IMR-90 (cell line): ENCODE measurements at regions not wholly inside any gene's neighbourhood (a gene's known extent, or its start where the extent isn't known, plus 50 kb on each side); places are given as distances from the start of the nearest gene placed in this dataset.

ENCODE experiments used
- ATAC-seq: fragments of 200-7000 bp; cut with Tn5 transposase; 2 replicates; pipeline ENCODE4 v1.9.1; 2020; ENCODE audit warnings: low read depth, mild to moderate bottlenecking, moderate library complexity
- BruUV-seq: library from RNA; stranded (reverse); fragments of 400-500 nt; replicated peaks from 2 replicates; lab custom pipeline; 2021; lab: Mats Ljungman, UMichigan
- CTCF ChIA-PET: fragments of 300-600 bp; formaldehyde crosslinking; extraction: SDS; loops from one replicate; lab custom pipeline; 2021; ENCODE audit warnings: antibody characterized with exemption; lab: Yijun Ruan, JAX
- POLR2A ChIA-PET: fragments of 300-600 bp; sonication (Branson Sonifier 250); formaldehyde crosslinking; loops from one replicate; lab custom pipeline; 2022; ENCODE audit warnings: antibody characterized with exemption; ENCODE audit not compliant: unreplicated experiment; lab: Charles Lee
- DNase-seq: peaks from one replicate; pipeline ENCODE4 v3.0.0; 2013
- H2AFZ ChIP-seq: replicated peaks from 2 replicates; pipeline ENCODE3; 2013; ENCODE audit warnings: low read length, mild to moderate bottlenecking; ENCODE audit not compliant: poor library complexity
- H2AK5ac ChIP-seq: 2 replicates; pipeline ENCODE4 v1.6.1; 2013; ENCODE audit warnings: low read depth, low read length, inconsistent platforms
- H2AK9ac ChIP-seq: replicated peaks from 2 replicates; pipeline ENCODE3; 2013; ENCODE audit warnings: mild to moderate bottlenecking, low read depth, low read length, moderate library complexity; ENCODE audit not compliant: poor library complexity
- H2BK120ac ChIP-seq: 2 replicates; pipeline ENCODE4 v1.6.1; 2013; ENCODE audit warnings: low read depth, low read length, inconsistent platforms
- H2BK15ac ChIP-seq: 3 replicates; pipeline ENCODE4 v1.6.1; 2013; ENCODE audit warnings: low read depth, low read length, inconsistent platforms
- H2BK20ac ChIP-seq: 2 replicates; pipeline ENCODE4 v1.6.1; 2013; ENCODE audit warnings: low read depth, mild to moderate bottlenecking, inconsistent platforms, low read length, moderate library complexity
- H2BK5ac ChIP-seq: 2 replicates; pipeline ENCODE4 v1.6.1; 2013; ENCODE audit warnings: mild to moderate bottlenecking, low read depth, low read length, inconsistent platforms; ENCODE audit not compliant: poor library complexity, severe bottlenecking
- H3K14ac ChIP-seq: replicated peaks from 2 replicates; pipeline ENCODE4 v1.6.1; 2013; ENCODE audit warnings: low read depth, low read length, inconsistent platforms
- H3K18ac ChIP-seq: 2 replicates; pipeline ENCODE4 v1.6.1; 2013; ENCODE audit warnings: low read depth, low read length, control low read depth
- H3K23ac ChIP-seq: 2 replicates; pipeline ENCODE4 v1.6.1; 2013; ENCODE audit warnings: low read depth, low read length, inconsistent platforms
- H3K27ac ChIP-seq: 2 replicates; pipeline ENCODE4 v1.5.1; 2013; ENCODE audit warnings: mild to moderate bottlenecking, control low read depth, low read length; ENCODE audit not compliant: insufficient read depth
- H3K27me3 ChIP-seq: 2 replicates; pipeline ENCODE4 v1.6.1; 2013; ENCODE audit warnings: low read length; ENCODE audit not compliant: control insufficient read depth, insufficient read depth
- H3K36me3 ChIP-seq: 2 replicates; pipeline ENCODE4 v1.6.1; 2013; ENCODE audit warnings: low read length, mixed read lengths; ENCODE audit not compliant: control insufficient read depth, insufficient read depth
- H3K4ac ChIP-seq: 2 replicates; pipeline ENCODE4 v1.6.1; 2013; ENCODE audit warnings: low read depth, low read length, inconsistent platforms
- H3K4me1 ChIP-seq: 2 replicates; pipeline ENCODE4 v1.6.1; 2013; ENCODE audit warnings: low read length, mixed read lengths; ENCODE audit not compliant: control insufficient read depth, insufficient read depth
- H3K4me2 ChIP-seq: 2 replicates; pipeline ENCODE4 v1.6.1; 2013; ENCODE audit warnings: low read depth, mild to moderate bottlenecking, control low read depth, low read length, moderate library complexity
- H3K4me3 ChIP-seq: 2 replicates; pipeline ENCODE4 v1.5.1; 2013; ENCODE audit warnings: low read depth, mild to moderate bottlenecking, control low read depth, low read length, moderate library complexity; ENCODE audit not compliant: insufficient read depth
- H3K56ac ChIP-seq: 2 replicates; pipeline ENCODE4 v1.6.1; 2013; ENCODE audit warnings: low read length, inconsistent platforms; ENCODE audit not compliant: insufficient read depth; ENCODE audit errors: extremely low read depth
- H3K79me1 ChIP-seq, 2 experiments: 2 replicates each; pipeline ENCODE4 v1.6.1; 2013; ENCODE audit warnings: low read length in 2 of 2, inconsistent platforms in 1 of 2, low read depth in 1 of 2
- H3K9ac ChIP-seq: 2 replicates; pipeline ENCODE4 v1.6.1; 2013; ENCODE audit warnings: low read depth, low read length, control low read depth
- H3K9me1 ChIP-seq: 2 replicates; pipeline ENCODE4 v1.6.1; 2013; ENCODE audit warnings: low read length, inconsistent platforms; ENCODE audit not compliant: insufficient read depth
- H3K9me3 ChIP-seq: 2 replicates; pipeline ENCODE4 v1.6.1; 2013; ENCODE audit warnings: low read length; ENCODE audit not compliant: control insufficient read depth, insufficient read depth
- H4K20me1 ChIP-seq: 2 replicates; pipeline ENCODE4 v1.6.1; 2013; ENCODE audit warnings: low read length, inconsistent platforms; ENCODE audit not compliant: insufficient read depth
- H4K5ac ChIP-seq: 2 replicates; pipeline ENCODE4 v1.6.1; 2013; ENCODE audit warnings: mild to moderate bottlenecking, low read depth, low read length, control low read depth
- H4K8ac ChIP-seq, 2 experiments: 2 replicates each; pipeline ENCODE4 v1.6.1; 2013; ENCODE audit warnings: low read depth in 2 of 2, low read length in 2 of 2, control low read depth in 1 of 2, inconsistent platforms in 1 of 2
- H4K91ac ChIP-seq: 2 replicates; pipeline ENCODE4 v1.6.1; 2013; ENCODE audit warnings: low read depth, low read length, inconsistent platforms; ENCODE audit not compliant: insufficient read depth
- BHLHE40 ChIP-seq: fragments of 150-350 bp; IDR thresholded peaks from 2 replicates; pipeline ENCODE4 v1.6.1; 2016; ENCODE audit warnings: mild to moderate bottlenecking, low read depth, low read length
- CEBPB ChIP-seq: IDR thresholded peaks from 2 replicates; pipeline ENCODE4 v1.6.1; 2012; ENCODE audit warnings: low read depth, low read length, improper control_type of control experiment
- WGBS, 2 experiments: methylation state at CpG; one replicate each; pipeline versions ENCODE4 v1.1.5 to v1.1.7; 2013; ENCODE audit warnings: missing lambda C conversion rate in 2 of 2; ENCODE audit not compliant: insufficient read length in 1 of 2; ENCODE audit errors: extremely low coverage in 2 of 2; 5-methylcytosine and 5-hydroxymethylcytosine counted together
- dilution Hi-C: fragments of 300-500 bp; cut with HindIII; formaldehyde crosslinking; loops from one replicate; pipeline ENCODE4 v1.14.3; 2018; ENCODE audit warnings: low sequenced_read_pairs; ENCODE audit not compliant: unreplicated experiment
- in situ Hi-C: fragments of 300-500 bp; cut with MboI; formaldehyde crosslinking; loops from 3 replicates; pipeline ENCODE4 v1.14.3; 2019; ENCODE audit warnings: low sequenced_read_pairs, inconsistent platforms, mixed read lengths
- intact Hi-C: fragments of 100-400 bp; cut with micrococcal nuclease; formaldehyde crosslinking; loops from 2 replicates; pipeline ENCODE4 v1.10.0; 2022

DNA sequence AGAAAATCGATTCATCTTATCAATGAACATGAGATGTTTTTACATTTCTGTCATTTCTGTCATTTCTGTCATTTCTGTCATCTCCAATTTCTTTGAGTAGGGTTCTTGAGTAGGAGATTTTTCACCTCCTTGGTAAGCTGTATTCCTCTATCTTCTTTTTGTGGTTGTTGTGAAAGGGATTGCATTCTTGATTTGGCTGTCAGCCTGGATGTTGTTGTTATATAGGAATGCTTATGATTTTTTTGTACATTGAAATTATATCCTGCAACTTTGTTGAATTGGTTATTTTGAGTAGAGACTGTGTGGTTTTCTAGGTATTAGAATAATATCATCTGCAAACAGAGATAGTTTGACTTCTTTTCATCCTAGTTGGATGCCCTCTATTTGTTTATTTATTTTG, 1233.7 kb downstream of the PLA2G4A start:
- no TSS peak for BruUV-seq
- in situ Hi-C loops, result no loop called here
- Histone ChIP-seq H2BK120ac (no peak overlapping the region), H3K4me2 (no peak overlapping the region), H3K4me3 (no peak overlapping the region), H2AK9ac (no peak overlapping the region), H4K91ac (no peak overlapping the region), H2BK20ac (no peak overlapping the region), H3K18ac (no peak overlapping the region), H4K20me1 (no peaks in the 10 kb centered on the region), H3K27me3 (no peaks in the 10 kb centered on the region), H4K5ac (no peak overlapping the region), H2AFZ (no peak overlapping the region), H3K27ac (no peak overlapping the region), H2BK15ac (no peak overlapping the region), H3K4ac (no peak overlapping the region), H3K9ac (no peak overlapping the region), H3K9me3 (no peaks in the 10 kb centered on the region; the same call in 1 of the 2 replicates), H3K23ac (no peak overlapping the region), H3K79me1 (no peaks in the 10 kb centered on the region), H3K14ac (no peak overlapping the region), H2AK5ac (no peak overlapping the region), H2BK5ac (no peak overlapping the region), H3K36me3 (no peaks in the 10 kb centered on the region), H3K56ac (no peak overlapping the region), H3K4me1 (no peaks in the 10 kb centered on the region), H3K9me1 (no peaks in the 10 kb centered on the region), H4K8ac (no peak overlapping the region)
- peak; percentile 35 for ATAC-seq
- ChIA-PET POLR2A (no interaction called here), CTCF (no interaction called here)
- dilution Hi-C loops, result no loop called here
- intact Hi-C loops, result no loop called here
- WGBS, 2 experiments, result no CpG with 5 or more reads among the region's 1 CpG
- peak; percentile 49 for DNase-seq
- TF ChIP-seq CEBPB (peak; percentile 14; the same call in 1 of the 2 replicates), BHLHE40 (no peak)
